Stimulated activated CD4-positive, alpha-beta T cell treated with anti-CD3 and anti-CD28 coated beads, Interleukin-1b, Interleukin-23, amount 100 ng/mL, for 48 hours (primary cell): ENCODE measurements at regions not wholly inside any gene's neighbourhood (a gene's known extent, or its start where the extent isn't known, plus 50 kb on each side); places are given as distances from the start of the nearest gene placed in this dataset.

Source experiments
- DNase-seq: peaks from one replicate; pipeline ENCODE4 v3.0.0-alpha.2; 2020

GRCh38 chr20:39109933-39110818 lies 148.0 kb downstream of the DHX35 start:
- DNase-seq: no peak

DNA sequence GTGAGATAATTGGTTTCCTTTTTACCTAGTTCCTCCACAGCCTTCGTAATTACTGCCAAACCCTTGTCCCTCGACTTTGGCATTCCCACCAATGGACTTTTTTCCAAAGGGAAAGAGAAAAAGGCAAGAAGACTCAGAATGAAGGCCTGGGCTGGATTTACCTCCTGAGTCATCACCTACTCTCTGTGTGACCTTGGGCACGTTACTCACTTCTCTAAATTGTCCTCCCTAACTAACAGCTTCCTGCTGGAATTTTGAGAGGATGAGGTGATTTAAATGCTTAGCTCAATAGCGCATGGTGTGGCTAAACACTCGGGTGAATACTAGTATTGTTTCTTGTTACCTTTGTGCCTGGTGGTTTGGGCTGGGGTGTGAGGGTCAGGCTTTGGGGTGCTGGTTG lies 146.6 kb downstream of the DHX35 start:
- DNase-seq: no peak

DNA sequence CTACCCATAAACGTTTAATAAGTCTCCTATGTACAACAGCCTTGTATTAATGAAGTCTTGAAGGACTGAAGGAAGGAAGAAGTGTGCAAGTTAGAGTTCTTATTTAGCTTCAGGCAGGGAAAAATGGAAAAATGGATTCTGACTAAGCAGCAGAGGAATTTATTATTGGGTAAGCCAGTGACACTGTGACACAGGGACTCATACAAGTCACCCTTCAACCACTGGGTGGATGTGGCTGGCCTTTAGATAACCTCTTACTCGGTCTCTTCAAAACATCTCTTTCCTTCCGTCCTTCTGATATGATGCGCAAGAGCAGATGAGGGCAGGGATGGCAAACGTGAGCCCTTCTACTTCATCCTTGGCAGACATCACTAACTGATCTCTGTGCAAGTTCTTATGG lies 145.6 kb downstream of the DHX35 start:
- DNase-seq: no peak

DNA sequence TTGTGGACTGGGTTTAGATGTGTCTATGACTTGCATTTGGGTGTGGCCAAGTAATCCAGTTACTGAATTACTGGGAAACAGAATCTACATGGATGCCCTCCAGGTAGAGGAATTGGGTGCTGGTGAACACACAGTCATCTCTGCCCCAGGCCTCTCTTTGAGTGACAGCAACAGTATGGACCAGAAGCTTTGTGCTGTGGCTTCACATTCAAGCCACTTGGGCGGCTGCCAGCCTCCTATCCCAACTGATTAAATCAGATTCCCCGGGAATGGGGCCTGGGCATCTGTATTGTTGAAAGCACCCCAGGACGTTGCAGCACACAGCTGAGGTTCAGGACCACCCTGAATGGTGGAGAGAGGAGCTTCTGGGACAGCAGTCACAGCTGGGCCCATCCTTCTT lies 144.6 kb downstream of the DHX35 start:
- no peak for DNase-seq

DNA sequence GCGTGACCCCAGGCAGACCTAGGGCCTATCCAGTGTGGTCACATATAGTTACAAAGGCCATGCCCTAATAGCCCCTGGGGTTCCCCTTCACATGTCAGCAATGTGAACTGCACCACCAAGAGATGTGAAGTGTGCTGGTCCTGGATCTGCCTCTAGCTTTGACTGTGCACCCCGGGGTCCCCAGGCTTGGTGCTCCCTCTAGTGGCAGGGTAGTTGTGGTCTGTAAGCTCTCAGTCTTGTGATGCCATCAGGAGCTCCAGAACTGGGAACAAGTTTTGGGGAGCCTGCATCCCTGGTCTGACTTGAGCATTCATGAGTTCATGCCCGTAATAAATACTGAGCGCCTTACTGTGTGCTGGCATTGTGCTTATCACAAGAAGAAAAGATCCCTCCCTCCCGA lies 143.4 kb downstream of the DHX35 start:
- no peak for DNase-seq

DNA sequence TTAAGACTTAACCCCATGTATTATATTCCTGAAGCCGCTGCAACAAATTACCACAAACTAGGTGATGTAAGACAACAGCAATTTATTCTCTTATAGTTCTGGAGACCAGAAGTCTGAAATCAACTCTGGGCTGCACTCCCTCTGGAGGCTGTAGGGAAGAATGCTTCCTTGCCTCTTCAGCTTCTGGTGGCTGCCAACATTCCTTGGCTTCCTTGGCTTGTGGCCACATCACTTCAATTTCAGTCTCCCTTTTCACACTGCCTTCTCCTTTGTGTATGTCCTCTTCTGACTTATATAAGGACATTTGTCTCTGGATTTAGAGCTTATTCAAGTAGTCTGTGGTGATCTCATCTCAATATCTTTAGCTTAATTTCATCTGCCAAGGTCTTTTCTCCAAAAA lies 141.6 kb downstream of the DHX35 start:
- no peak for DNase-seq

DNA sequence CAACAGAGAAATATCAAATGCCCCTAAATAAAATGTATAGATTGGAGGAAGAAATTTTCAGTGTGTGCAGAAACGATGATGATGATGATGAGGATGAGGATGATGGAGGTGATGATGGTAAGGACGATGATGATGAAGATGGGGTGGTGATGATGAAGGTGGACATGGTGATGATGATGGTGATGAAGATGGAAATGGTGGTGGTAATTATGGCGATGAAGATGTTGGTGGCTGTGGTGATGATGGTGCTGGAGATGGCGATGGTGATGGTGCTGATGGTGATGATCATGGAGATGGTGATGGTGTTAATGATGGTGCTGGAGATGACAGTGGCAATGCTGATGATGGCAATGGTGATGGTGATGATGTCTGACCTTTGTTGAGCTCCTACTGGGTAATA lies 141.2 kb downstream of the DHX35 start:
- DNase-seq: no peak

- no peak for DNase-seq
These were observed 139.8 kb downstream of the DHX35 start for GRCh38 chr20:39101895-39102294.

DNA sequence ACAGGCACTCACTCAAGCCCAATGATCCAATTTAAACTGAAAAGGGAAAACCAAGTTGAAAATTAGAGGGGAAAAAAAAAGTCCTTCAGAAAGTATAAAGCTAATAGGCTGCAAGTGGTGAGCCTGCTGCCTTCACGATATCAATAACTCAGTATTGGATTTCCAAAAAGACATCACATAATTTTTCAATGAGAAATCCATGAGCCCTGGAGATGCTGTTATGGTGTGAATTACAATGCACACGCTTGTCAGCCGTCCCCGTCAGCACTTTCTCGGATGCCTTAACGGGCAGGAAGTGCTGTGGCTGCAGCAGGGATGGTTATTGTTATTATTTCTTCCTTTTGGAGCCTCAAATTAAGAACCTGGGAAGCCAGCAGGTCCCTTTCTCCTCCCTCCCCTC lies 138.5 kb downstream of the DHX35 start:
- DNase-seq: no peak

DNA sequence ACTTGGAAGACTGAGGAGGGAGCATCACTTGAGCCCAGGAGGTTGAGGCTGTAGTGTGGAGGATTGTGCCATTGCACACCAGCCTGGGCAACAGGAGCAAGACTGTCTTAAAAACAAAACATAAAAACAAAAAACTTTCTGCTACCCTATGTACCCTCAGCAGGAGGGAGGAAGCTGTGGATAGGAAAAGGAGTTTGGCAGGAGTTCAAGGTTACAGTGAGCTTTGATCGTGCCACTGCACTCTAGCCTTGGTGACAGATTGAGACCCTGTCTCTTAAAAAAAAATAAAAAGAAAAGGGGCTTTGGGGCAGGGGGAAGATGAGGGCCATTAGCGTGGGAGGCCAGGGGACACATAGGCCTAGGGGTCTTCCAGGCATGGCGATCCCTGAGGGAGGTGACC lies 135.7 kb downstream of the DHX35 start:
- no peak for DNase-seq

GRCh38 chr20:39095870-39096269 lies 133.7 kb downstream of the DHX35 start:
- no peak for DNase-seq

DNA sequence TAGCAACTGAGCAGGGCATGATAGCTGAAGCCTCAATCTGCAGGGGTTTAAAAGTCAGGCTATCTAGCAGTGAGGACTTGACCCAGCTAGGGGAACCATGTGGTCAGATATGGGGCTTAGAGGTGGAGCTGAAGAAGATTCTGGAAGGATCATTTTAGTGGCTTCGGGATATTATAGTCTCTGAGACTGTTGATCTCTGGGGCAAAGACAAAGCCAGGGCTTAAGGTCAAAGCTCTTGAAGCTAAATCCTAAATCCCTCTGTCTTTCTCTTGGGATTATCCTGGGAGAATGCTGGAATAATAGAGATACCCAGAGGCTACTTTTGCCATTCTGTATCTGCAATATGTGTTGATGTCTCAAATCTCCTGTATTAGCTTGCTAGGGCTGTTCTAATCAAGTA lies 132.2 kb downstream of the DHX35 start:
- DNase-seq: no peak

DNA sequence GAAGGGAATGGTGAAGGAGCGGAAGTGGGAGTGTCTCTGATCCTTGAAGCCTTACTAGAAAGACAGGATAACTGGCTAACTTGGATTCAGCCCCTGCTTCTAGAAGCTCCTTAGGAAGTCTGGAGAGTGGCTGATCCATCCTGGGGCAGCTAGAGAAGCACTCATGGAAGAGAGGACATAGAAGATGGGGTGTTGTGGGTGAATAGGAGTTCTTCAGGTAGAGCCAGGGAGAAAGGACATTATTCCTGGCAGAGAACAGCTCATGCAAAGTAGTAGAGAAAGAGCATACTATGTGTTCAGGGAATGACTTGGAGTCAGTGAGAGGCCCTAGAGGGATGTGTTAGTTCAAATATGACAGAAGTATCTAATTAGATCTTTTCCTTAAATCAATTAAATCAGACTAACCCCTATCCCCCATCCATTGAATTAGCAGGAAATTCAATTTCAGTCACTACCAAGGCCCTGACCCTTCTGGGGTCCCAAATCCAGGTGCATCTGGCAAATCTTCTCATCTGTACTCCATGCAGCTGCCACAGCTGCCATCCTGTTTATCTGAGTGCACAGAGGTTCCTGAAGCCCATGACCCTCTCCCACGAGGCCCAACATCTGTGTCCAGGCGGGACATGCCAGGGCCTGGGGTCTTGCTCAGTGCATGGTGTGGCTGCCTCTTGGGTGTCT lies 130.7 kb downstream of the DHX35 start:
- no peak for DNase-seq

DNA sequence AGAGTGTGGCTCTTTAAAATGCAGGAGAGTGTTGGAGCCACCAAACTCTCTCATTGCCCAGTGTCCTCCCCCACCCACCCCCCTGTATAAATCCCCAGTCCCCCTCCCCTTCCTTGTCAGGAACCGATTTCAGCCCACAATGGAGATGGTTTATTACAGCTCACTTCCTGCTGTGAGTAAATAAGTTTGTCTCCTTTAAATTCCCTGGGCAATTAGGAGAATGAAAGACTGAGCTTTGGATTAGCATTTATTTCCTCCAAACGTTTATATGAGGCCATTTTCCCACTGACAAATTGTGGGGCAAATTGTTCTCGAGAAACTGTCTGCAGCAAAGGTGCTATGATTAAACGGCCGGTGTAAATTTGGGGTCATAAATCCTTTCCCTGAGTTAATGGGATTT lies 128.8 kb downstream of the DHX35 start:
- DNase-seq: no peak

DNA sequence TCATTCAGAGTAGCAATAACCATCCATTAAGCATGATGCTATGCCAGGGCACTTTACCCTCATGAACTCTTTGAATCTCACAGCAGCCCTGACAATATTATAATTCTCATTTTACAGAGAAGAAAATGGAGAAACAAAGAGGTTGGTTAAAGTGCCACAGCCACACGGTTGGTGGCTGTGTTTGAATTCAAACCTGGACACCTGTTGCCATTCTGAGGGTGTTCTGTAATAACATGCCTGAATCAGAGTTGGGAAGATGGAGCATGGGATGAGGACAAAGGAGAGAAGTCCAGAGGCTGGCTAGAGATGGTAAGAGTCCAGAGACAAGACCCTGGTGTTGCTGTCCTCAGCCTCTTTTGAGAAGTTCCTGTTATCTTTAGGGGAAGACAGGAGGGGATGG lies 127.7 kb downstream of the DHX35 start:
- no peak for DNase-seq
